Glutamatergic neuron (in vitro differentiated cells): ENCODE measurements at regions not wholly inside any gene's neighbourhood (a gene's known extent, or its start where the extent isn't known, plus 50 kb on each side); places are given as distances from the start of the nearest gene placed in this dataset.

Experiments used
- DNase-seq: peaks from one replicate; pipeline ENCODE4 v3.0.0; 2022
- H3K27ac Mint-ChIP-seq: one replicate; pipeline ENCODE4 v1.8.0; 2020; ENCODE audit warnings: mild to moderate bottlenecking, mixed read lengths, inconsistent platforms; ENCODE audit not compliant: unreplicated experiment
- H3K27me3 Mint-ChIP-seq: one replicate; pipeline ENCODE4 v1.8.0; 2020; ENCODE audit warnings: mild to moderate bottlenecking, moderate library complexity, mixed read lengths, inconsistent platforms; ENCODE audit not compliant: unreplicated experiment
- H3K36me3 Mint-ChIP-seq: one replicate; pipeline ENCODE4 v1.8.0; 2020; ENCODE audit warnings: mild to moderate bottlenecking, mixed read lengths, inconsistent platforms; ENCODE audit not compliant: unreplicated experiment
- H3K4me1 Mint-ChIP-seq: one replicate; pipeline ENCODE4 v1.8.0; 2020; ENCODE audit warnings: mild to moderate bottlenecking, low read depth, mixed read lengths, inconsistent platforms; ENCODE audit not compliant: unreplicated experiment
- H3K4me3 Mint-ChIP-seq: one replicate; pipeline ENCODE4 v1.8.0; 2020; ENCODE audit warnings: mild to moderate bottlenecking, mixed read lengths, inconsistent platforms; ENCODE audit not compliant: unreplicated experiment
- H3K9me3 Mint-ChIP-seq: one replicate; pipeline ENCODE4 v1.8.0; 2020; ENCODE audit warnings: mild to moderate bottlenecking, moderate library complexity, mixed read lengths, inconsistent platforms; ENCODE audit not compliant: unreplicated experiment
- CTCF ChIP-seq: fragments of 200-600 bp; sonication (generic); IDR thresholded peaks from one replicate; pipeline ENCODE4 v1.5.0; 2021; ENCODE audit not compliant: partially characterized antibody, unreplicated experiment

GRCh38 chr12:60216226-60216625 is 620.4 kb downstream of the SLC16A7 start:
- H3K9me3 Mint-ChIP-seq: peaks cover 6% of the 10 kb centered on the region
- no peak for DNase-seq
- H3K4me3 Mint-ChIP-seq: no peak overlapping the region
- H3K36me3 Mint-ChIP-seq: peaks cover 22% of the 10 kb centered on the region
- no peak overlapping the region for H3K27ac Mint-ChIP-seq
- no peaks in the 10 kb centered on the region for H3K27me3 Mint-ChIP-seq
- no peaks in the 10 kb centered on the region for H3K4me1 Mint-ChIP-seq
- TF ChIP-seq CTCF: no peak

GRCh38 chr12:60223242-60223641 is 627.4 kb downstream of the SLC16A7 start:
- Mint-ChIP-seq H3K4me1 (no peaks in the 10 kb centered on the region), H3K4me3 (no peak overlapping the region), H3K27ac (no peak overlapping the region), H3K36me3 (no peaks in the 10 kb centered on the region), H3K9me3 (peaks cover 2% of the 10 kb centered on the region), H3K27me3 (no peaks in the 10 kb centered on the region)
- TF ChIP-seq CTCF: no peak
- no peak for DNase-seq

GRCh38 chr12:60225216-60226000 is 629.6 kb downstream of the SLC16A7 start:
- Mint-ChIP-seq H3K4me3 (no peak overlapping the region), H3K27ac (no peak overlapping the region), H3K4me1 (no peaks in the 10 kb centered on the region), H3K9me3 (peaks cover 2% of the 10 kb centered on the region), H3K27me3 (no peaks in the 10 kb centered on the region), H3K36me3 (no peaks in the 10 kb centered on the region)
- no peak for DNase-seq
- no peak for TF ChIP-seq CTCF

GRCh38 chr12:60227916-60228315 is 632.1 kb downstream of the SLC16A7 start:
- H3K4me3 Mint-ChIP-seq: no peak overlapping the region
- H3K27ac Mint-ChIP-seq: no peak overlapping the region
- no peaks in the 10 kb centered on the region for H3K27me3 Mint-ChIP-seq
- no peaks in the 10 kb centered on the region for H3K36me3 Mint-ChIP-seq
- H3K4me1 Mint-ChIP-seq: no peaks in the 10 kb centered on the region
- no peak for DNase-seq
- peaks cover 2% of the 10 kb centered on the region for H3K9me3 Mint-ChIP-seq
- TF ChIP-seq CTCF: no peak

- H3K4me1 Mint-ChIP-seq: no peaks in the 10 kb centered on the region
- no peaks in the 10 kb centered on the region for H3K36me3 Mint-ChIP-seq
- no peak overlapping the region for H3K4me3 Mint-ChIP-seq
- H3K9me3 Mint-ChIP-seq: no peaks in the 10 kb centered on the region
- H3K27ac Mint-ChIP-seq: no peak overlapping the region
- TF ChIP-seq CTCF: no peak
- H3K27me3 Mint-ChIP-seq: no peaks in the 10 kb centered on the region
- DNase-seq: no peak
Observed at GRCh38 chr12:60230056-60230455, 634.2 kb downstream of the SLC16A7 start.
